SHP77 treated with DMSO at 0.1 percent for 48 hours (cell line): ENCODE measurements at regions not wholly inside any gene's neighbourhood (a gene's known extent, or its start where the extent isn't known, plus 50 kb on each side); places are given as distances from the start of the nearest gene placed in this dataset.
"Not testable (repeated sequence)": the region's sequence is repeated elsewhere in the genome, so short reads cannot be mapped to it uniquely, and the experiment has no call there.

Experiments
- DNase-seq: peaks from one replicate; lab custom pipeline; 2025; lab: John Stamatoyannopoulos, UW

- DNase-seq = not testable (repeated sequence)
These were observed 110.5 kb upstream of the RRN3 start for GRCh38 chr16:15204571-15204970.

DNA sequence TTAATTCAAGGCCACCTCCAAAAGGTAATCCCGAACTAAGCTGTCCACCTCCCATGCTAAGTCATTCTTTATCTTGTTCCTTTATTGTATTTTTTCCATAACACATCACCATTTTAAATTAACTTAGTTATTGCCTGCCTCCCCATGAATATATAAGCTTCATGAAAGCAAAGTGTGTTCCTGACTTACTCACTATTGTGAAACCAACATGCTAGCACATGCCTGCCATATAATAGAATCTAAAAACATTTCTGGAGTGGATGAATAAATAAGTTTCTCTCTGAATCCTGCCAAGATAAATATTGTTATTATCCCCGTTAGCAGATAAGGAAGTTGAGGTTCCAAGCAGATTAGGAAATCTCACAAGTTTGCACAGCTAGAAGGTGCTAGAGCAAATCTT is 98.7 kb upstream of the RRN3 start:
- not testable (repeated sequence) for DNase-seq

GRCh38 chr16:15192197-15192596 is 98.1 kb upstream of the RRN3 start:
- not testable (repeated sequence) for DNase-seq

- DNase-seq = not testable (repeated sequence)
These were observed 95.4 kb upstream of the RRN3 start for GRCh38 chr16:15189478-15189877.
